GM10266 (cell line): ENCODE measurements at regions not wholly inside any gene's neighbourhood (a gene's known extent, or its start where the extent isn't known, plus 50 kb on each side); places are given as distances from the start of the nearest gene placed in this dataset.

Source experiments
- DNase-seq: peaks from one replicate; pipeline ENCODE4 v3.0.0; 2012; ENCODE audit errors: extremely low spot score
- CTCF ChIP-seq: IDR thresholded peaks from 2 replicates; pipeline ENCODE4 v1.5.1; 2012; ENCODE audit warnings: mild to moderate bottlenecking, low read depth; ENCODE audit not compliant: control insufficient read depth, insufficient read depth; ENCODE audit errors: missing control alignments

- TF ChIP-seq CTCF = no peak
- no peak for DNase-seq
Observed at GRCh38 chr7:95682913-95683312, 86.6 kb upstream of the PDK4 start.

GRCh38 chr7:95676691-95677090 is 80.4 kb upstream of the PDK4 start:
- TF ChIP-seq CTCF = no peak
- DNase-seq = no peak

- TF ChIP-seq CTCF = no peak
- no peak for DNase-seq
Observed at GRCh38 chr7:95675632-95676031, 79.3 kb upstream of the PDK4 start.

- no peak for DNase-seq
Observed at GRCh38 chr7:95675016-95675415, 78.7 kb upstream of the PDK4 start.

GRCh38 chr7:95674101-95674500 is 77.8 kb upstream of the PDK4 start:
- no peak for DNase-seq
- no peak for TF ChIP-seq CTCF

More at GRCh38 chr7:95675016-95675415, 78.7 kb upstream of the PDK4 start:
- TF ChIP-seq CTCF = no peak

GRCh38 chr7:95672434-95672833 is 76.1 kb upstream of the PDK4 start:
- DNase-seq = no peak
- TF ChIP-seq CTCF = no peak

GRCh38 chr7:95669513-95669912 is 73.2 kb upstream of the PDK4 start:
- DNase-seq = no peak
- TF ChIP-seq CTCF = no peak
